WERI-Rb-1 (cell line): ENCODE measurements at regions not wholly inside any gene's neighbourhood (a gene's known extent, or its start where the extent isn't known, plus 50 kb on each side); places are given as distances from the start of the nearest gene placed in this dataset.

Source experiments
- DNase-seq: peaks from one replicate; pipeline ENCODE4 v3.0.0-alpha.2; 2020
- H3K27ac ChIP-seq: fragments of 250-450 bp; sonication (Bioruptor Pico); 2 replicates; pipeline ENCODE4 v1.5.1; 2020; ENCODE audit warnings: mild to moderate bottlenecking, moderate library complexity
- H3K27me3 ChIP-seq: fragments of 250-450 bp; sonication (Bioruptor Pico); 2 replicates; pipeline ENCODE4 v1.5.1; 2021; ENCODE audit warnings: mild to moderate bottlenecking, low read depth, moderate library complexity; ENCODE audit not compliant: insufficient read depth, severe bottlenecking
- H3K36me3 ChIP-seq: fragments of 250-450 bp; sonication (Bioruptor Pico); 2 replicates; pipeline ENCODE4 v1.5.1; 2020; ENCODE audit warnings: mild to moderate bottlenecking, moderate library complexity
- H3K4me3 ChIP-seq: 2 replicates; pipeline ENCODE4 v1.5.1; 2011; ENCODE audit warnings: low read depth, mild to moderate bottlenecking, control low read depth, low read length
- H3K9me3 ChIP-seq: fragments of 250-450 bp; sonication (Bioruptor Pico); 2 replicates; pipeline ENCODE4 v1.5.1; 2021; ENCODE audit warnings: mild to moderate bottlenecking, moderate library complexity; ENCODE audit not compliant: severe bottlenecking
- CTCF ChIP-seq: IDR thresholded peaks from 2 replicates; pipeline ENCODE4 v1.5.1; 2011; ENCODE audit warnings: low read depth, mild to moderate bottlenecking, control low read depth, inconsistent platforms, low read length

GRCh38 chr3:144516026-144516425, 544.4 kb downstream of the DIPK2A start:
- no peak overlapping the region for H3K4me3 ChIP-seq
- TF ChIP-seq CTCF: no peak

GRCh38 chr3:144516589-144516988, 545.0 kb downstream of the DIPK2A start:
- no peak for TF ChIP-seq CTCF
- Histone ChIP-seq H3K4me3 (no peak overlapping the region), H3K27ac (no peak overlapping the region), H3K36me3 (no peaks in the 10 kb centered on the region), H3K27me3 (no peaks in the 10 kb centered on the region), H3K9me3 (no peaks in the 10 kb centered on the region)
- DNase-seq: no peak

More at GRCh38 chr3:144516026-144516425, 544.4 kb downstream of the DIPK2A start:
- Histone ChIP-seq H3K27me3 (no peaks in the 10 kb centered on the region), H3K36me3 (no peaks in the 10 kb centered on the region), H3K9me3 (no peaks in the 10 kb centered on the region), H3K27ac (no peak overlapping the region)
- DNase-seq: no peak

GRCh38 chr3:144521131-144521530, 549.5 kb downstream of the DIPK2A start:
- Histone ChIP-seq H3K4me3 (no peak overlapping the region), H3K9me3 (no peaks in the 10 kb centered on the region), H3K27ac (no peak overlapping the region), H3K36me3 (no peaks in the 10 kb centered on the region), H3K27me3 (no peaks in the 10 kb centered on the region)
- no peak for DNase-seq
- no peak for TF ChIP-seq CTCF

GRCh38 chr3:144522456-144522855, 550.8 kb downstream of the DIPK2A start:
- no peak for TF ChIP-seq CTCF
- no peak for DNase-seq
- Histone ChIP-seq H3K4me3 (no peak overlapping the region), H3K36me3 (no peaks in the 10 kb centered on the region), H3K27ac (no peak overlapping the region), H3K27me3 (no peaks in the 10 kb centered on the region), H3K9me3 (no peaks in the 10 kb centered on the region)

GRCh38 chr3:144523396-144523795, 551.8 kb downstream of the DIPK2A start:
- H3K27me3 ChIP-seq: no peaks in the 10 kb centered on the region
- no peak overlapping the region for H3K27ac ChIP-seq
- no peak for DNase-seq
- no peak overlapping the region for H3K4me3 ChIP-seq
- H3K36me3 ChIP-seq: no peaks in the 10 kb centered on the region
- H3K9me3 ChIP-seq: no peaks in the 10 kb centered on the region
- no peak for TF ChIP-seq CTCF

GRCh38 chr3:144524531-144524930, 552.9 kb downstream of the DIPK2A start:
- no peak for TF ChIP-seq CTCF
- Histone ChIP-seq H3K36me3 (no peaks in the 10 kb centered on the region), H3K9me3 (no peaks in the 10 kb centered on the region), H3K27ac (no peak overlapping the region), H3K4me3 (no peak overlapping the region), H3K27me3 (no peaks in the 10 kb centered on the region)
- DNase-seq: no peak
